H1 (cell line): ENCODE measurements at regions not wholly inside any gene's neighbourhood (a gene's known extent, or its start where the extent isn't known, plus 50 kb on each side); places are given as distances from the start of the nearest gene placed in this dataset.

Source experiments
- RXRA ChIP-seq: IDR thresholded peaks from 2 replicates; pipeline ENCODE4 v1.6.1; 2011; ENCODE audit warnings: low read depth, mild to moderate bottlenecking, low read length, moderate library complexity; ENCODE audit not compliant: insufficient read depth
- ZNF274 ChIP-seq: IDR thresholded peaks from 2 replicates; pipeline ENCODE4 v1.7.0; 2012; ENCODE audit warnings: low read length, borderline replicate concordance; ENCODE audit errors: extremely low read depth

DNA sequence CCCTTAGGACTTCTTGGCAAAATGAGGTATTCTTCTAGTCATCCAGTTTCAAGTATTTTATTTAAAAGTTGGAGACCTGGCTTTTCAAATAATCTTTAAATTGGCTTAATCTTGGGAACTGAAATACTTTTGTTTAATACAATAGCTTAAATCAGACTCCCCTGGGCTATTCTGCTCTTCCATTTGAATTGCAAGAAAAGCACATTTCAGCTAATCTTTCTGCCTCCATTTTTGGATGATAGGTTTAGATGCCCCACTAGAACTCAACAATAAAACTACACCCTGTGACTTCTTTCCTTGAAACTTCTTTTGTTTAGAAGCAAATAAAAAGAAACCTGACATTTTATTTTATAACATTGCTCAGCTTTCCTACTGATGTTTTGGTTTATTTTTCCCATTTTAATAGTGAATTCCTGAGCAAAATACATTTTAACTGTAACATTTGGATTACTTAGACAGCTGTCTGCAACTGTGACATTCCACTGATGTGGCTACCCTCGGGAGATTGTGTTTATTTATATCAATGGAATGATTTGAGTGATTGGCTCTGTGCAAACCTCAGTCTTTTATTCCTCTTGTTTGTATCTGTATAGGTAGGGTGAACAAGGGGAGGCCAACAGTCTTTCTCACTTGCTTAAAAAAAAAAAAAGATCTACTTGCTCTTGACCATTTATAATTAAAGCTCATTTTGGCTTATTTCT lies 1045.8 kb upstream of the CNTN5 start (continued):
- no peak for TF ChIP-seq RXRA
- no peak for TF ChIP-seq ZNF274
